Psoas muscle (tissue), 7 donors: ENCODE measurements at regions not wholly inside any gene's neighbourhood (a gene's known extent, or its start where the extent isn't known, plus 50 kb on each side); places are given as distances from the start of the nearest gene placed in this dataset.
"Not testable (repeated sequence)": the region's sequence is repeated elsewhere in the genome, so short reads cannot be mapped to it uniquely, and the experiment has no call there.

Experiments used
- ATAC-seq, 4 donors: fragments of 200-7000 bp; cut with Tn5 transposase; one replicate each; pipeline ENCODE4 v1.9.1; 2020; ENCODE audit warnings: moderate library complexity in 3 of 4, mild to moderate bottlenecking in 2 of 4
- DNase-seq, 2 donors: peaks; one replicate each; pipeline ENCODE4 v3.0.0-alpha.2; 2020
- H3K27ac ChIP-seq: fragments of 200-600 bp; one replicate; pipeline ENCODE4 v1.8.0; 2022
- H3K27me3 ChIP-seq, 3 donors: fragments of 200-600 bp in 1 of 3; one replicate each; pipeline versions ENCODE4 v1.6.1 to v1.8.0; 2013 to 2022; ENCODE audit warnings: low read length in 2 of 3, mild to moderate bottlenecking in 2 of 3, moderate library complexity in 1 of 3; ENCODE audit not compliant: insufficient read depth in 3 of 3
- H3K36me3 ChIP-seq, 2 donors: fragments of 200-600 bp in 1 of 2; one replicate each; pipeline versions ENCODE4 v1.6.1 to v1.8.0; 2013 to 2022; ENCODE audit warnings: low read depth in 1 of 2, mild to moderate bottlenecking in 1 of 2, moderate library complexity in 1 of 2; ENCODE audit not compliant: insufficient read depth in 1 of 2
- H3K4me1 ChIP-seq: fragments of 200-600 bp; one replicate; pipeline ENCODE4 v1.8.0; 2022
- H3K4me3 ChIP-seq: fragments of 200-600 bp; one replicate; pipeline ENCODE4 v1.8.0; 2022; ENCODE audit warnings: mild to moderate bottlenecking
- H3K9me3 ChIP-seq: fragments of 200-600 bp; one replicate; pipeline ENCODE4 v1.8.0; 2022
- whole genome bisulfite sequencing, 3 donors: extraction: QIAGEN DNeasy Blood & Tissue Kit; methylation state at CpG; one replicate each; pipeline versions ENCODE4 v1.1.6 to v1.1.7; 2013; 5-methylcytosine and 5-hydroxymethylcytosine counted together
- intact Hi-C, 2 donors: fragments of 100-400 bp; cut with DNase I; formaldehyde crosslinking; loops; one replicate each; pipeline versions ENCODE4 v1.11.0 to v1.14.2; 2022
- TF ChIP-seq, protein P1 (sequence below): fragments of 200-600 bp; IDR thresholded peaks from one replicate; pipeline ENCODE4 v1.8.0; 2022; ENCODE audit warnings: antibody characterized with exemption
- donor health status: healthy with polysubstance abuse.
- donor health status: DM: no; HTN: no; CAD: no; lungs with moderate emphysema.
- donor health status: Bipolar disorder and iron deficiency.
- donor health status: healthy.
- donor health status: DM: yes; HTN: yes; CAD: no.
- donor health status: DM: no; HTN: no; CAD: no.
- donor health status: DM: yes; HTN: yes; CAD: no.

DNA sequence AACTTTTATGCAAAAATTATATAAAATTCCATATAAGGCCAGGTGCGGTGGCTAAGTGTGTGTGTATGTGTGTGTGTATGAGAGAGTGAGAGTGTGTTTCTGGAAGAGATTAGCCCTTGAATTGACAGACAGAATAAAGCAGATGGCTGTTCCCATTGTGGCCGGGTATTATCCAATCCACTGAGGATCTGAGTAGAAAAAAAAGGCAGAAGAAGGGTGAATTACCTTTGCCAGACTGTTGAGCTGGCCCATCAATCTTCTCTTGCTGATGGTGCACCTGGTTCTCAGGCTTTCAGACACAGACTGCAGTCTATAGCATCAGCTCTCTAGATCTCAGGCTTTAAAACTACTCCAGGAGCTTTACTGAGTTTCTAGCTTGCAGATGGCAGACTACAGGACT is 92.2 kb upstream of the SLIT2 start:
- no peak overlapping the region for H3K27ac ChIP-seq
- 70 to 84% (median 81%) methylated on average over 2 of the region's 2 CpGs for WGBS, 3 donors
- H3K36me3 ChIP-seq, result no peaks in the 10 kb centered on the region
- no peaks in the 10 kb centered on the region for H3K4me1 ChIP-seq
- H3K27me3 ChIP-seq, result no peaks in the 10 kb centered on the region
- no peaks in the 10 kb centered on the region for H3K9me3 ChIP-seq
- no peak overlapping the region for H3K4me3 ChIP-seq
- ATAC-seq, result no peak
- TF ChIP-seq, protein P1, sequence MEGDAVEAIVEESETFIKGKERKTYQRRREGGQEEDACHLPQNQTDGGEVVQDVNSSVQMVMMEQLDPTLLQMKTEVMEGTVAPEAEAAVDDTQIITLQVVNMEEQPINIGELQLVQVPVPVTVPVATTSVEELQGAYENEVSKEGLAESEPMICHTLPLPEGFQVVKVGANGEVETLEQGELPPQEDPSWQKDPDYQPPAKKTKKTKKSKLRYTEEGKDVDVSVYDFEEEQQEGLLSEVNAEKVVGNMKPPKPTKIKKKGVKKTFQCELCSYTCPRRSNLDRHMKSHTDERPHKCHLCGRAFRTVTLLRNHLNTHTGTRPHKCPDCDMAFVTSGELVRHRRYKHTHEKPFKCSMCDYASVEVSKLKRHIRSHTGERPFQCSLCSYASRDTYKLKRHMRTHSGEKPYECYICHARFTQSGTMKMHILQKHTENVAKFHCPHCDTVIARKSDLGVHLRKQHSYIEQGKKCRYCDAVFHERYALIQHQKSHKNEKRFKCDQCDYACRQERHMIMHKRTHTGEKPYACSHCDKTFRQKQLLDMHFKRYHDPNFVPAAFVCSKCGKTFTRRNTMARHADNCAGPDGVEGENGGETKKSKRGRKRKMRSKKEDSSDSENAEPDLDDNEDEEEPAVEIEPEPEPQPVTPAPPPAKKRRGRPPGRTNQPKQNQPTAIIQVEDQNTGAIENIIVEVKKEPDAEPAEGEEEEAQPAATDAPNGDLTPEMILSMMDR, result no peak
- no peak for DNase-seq
- intact Hi-C loops, result no loop called here

DNA sequence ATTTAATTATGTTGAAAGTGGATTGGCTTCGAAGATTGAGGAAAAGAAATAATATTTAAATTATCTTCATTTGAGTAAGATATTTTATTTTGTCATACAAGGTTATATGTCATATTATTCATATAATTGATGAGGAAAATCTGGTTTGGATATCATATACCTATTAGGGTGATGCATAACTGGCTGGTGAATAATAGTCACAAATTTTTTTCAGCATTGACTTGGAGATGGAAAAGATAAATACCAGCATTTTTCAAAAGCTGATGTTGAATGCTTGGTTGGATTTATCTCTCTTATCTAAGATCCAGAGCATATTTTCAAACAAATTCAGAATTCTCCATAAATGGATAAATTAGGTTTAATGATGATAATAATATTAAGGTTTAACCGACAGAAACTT is 93.5 kb upstream of the SLIT2 start:
- Histone ChIP-seq H3K4me1 (no peaks in the 10 kb centered on the region), H3K27me3 (no peaks in the 10 kb centered on the region), H3K27ac (no peak overlapping the region), H3K4me3 (no peak overlapping the region), H3K9me3 (no peaks in the 10 kb centered on the region), H3K36me3 (no peaks in the 10 kb centered on the region)
- TF ChIP-seq, protein P1, result no peak
- 88 to 93% (median 88%) methylated on average over 2 of the region's 2 CpGs for WGBS, 3 donors
- intact Hi-C loops, result no loop called here
- DNase-seq (no peak), ATAC-seq (no peak)

DNA sequence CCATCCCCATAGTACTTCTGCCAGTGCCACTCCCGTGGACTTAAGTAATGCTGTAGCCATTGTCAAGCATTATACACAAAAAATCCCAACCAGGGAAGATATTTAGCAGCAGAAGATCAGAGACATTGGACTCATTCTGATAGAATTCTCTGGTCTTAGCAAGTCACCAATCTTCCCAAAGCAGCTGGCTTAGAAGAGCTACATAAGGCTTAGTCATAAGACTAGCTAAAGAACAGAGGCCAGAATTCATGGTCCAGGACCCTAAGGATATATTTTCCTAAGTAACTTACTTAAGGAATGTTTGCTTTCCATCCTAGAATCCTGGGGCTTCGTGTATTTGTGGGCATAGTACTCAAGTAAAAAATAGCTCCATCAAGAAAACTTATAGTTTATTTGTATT is 100.3 kb upstream of the SLIT2 start:
- WGBS, 3 donors, result 55 to 61% (median 58%) methylated on average over 2 of the region's 2 CpGs
- no peaks in the 10 kb centered on the region for H3K27me3 ChIP-seq
- no peaks in the 10 kb centered on the region for H3K36me3 ChIP-seq
- TF ChIP-seq, protein P1, result no peak
- intact Hi-C loops, result no loop called here
- ATAC-seq, result no peak
- no peak for DNase-seq
- no peaks in the 10 kb centered on the region for H3K4me1 ChIP-seq
- H3K27ac ChIP-seq, result no peak overlapping the region
- H3K9me3 ChIP-seq, result no peaks in the 10 kb centered on the region
- no peak overlapping the region for H3K4me3 ChIP-seq

DNA sequence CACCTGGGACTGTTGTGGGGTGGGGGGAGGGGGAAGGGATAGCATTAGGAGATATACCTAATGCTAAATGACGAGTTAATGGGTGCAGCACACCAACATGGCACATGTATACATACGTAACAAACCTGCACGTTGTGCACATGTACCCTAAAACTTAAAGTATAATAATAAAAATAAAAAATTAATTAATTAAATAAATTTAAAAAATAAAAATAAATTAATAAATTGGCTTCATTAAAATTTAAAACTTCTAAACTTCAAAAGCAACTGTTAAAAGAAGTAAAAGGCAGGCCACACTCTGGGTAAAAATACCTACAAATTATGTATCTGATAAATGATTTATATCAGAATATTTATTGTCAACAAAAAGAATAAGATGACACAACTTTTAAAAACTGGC is 102.6 kb upstream of the SLIT2 start:
- DNase-seq, intact Hi-C loops, H3K27ac ChIP-seq, H3K36me3 ChIP-seq, H3K9me3 ChIP-seq, H3K27me3 ChIP-seq, H3K4me1 ChIP-seq, H3K4me3 ChIP-seq, ATAC-seq: not testable (repeated sequence)
- 77 to 96% (median 89%) methylated on average over 2 to 3 of the region's 3 CpGs for WGBS, 3 donors

DNA sequence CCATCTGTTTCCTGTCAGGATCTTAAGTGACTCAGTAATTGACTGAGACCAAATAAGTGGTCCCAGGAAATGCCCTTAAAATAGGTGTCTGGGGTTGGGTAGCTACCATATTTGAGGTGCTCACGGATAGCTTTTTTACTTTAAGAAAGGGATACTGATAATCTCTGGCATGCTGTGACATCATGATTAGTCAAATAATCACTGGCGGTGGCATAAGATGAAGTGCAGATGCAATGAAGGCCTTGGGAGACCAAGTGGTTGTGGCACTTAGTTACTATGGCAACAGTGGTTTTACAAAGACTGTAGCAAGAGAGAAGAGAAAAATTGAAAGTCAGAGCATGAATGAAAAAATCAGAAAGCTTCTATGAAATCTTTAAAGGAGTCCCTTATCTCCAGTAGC is 114.5 kb upstream of the SLIT2 start:
- no peak overlapping the region for H3K27ac ChIP-seq

More for the DNA sequence above, 114.5 kb upstream of the SLIT2 start:
- Histone ChIP-seq H3K27me3 (no peaks in the 10 kb centered on the region), H3K9me3 (peaks cover 4% of the 10 kb centered on the region), H3K4me1 (no peaks in the 10 kb centered on the region), H3K4me3 (no peak overlapping the region), H3K36me3 (no peaks in the 10 kb centered on the region)
- ATAC-seq (no peak), DNase-seq (no peak)
- TF ChIP-seq, protein P1, result no peak
- intact Hi-C loops, result no loop called here
- WGBS, 3 donors, result 76 to 88% (median 87%) methylated on average over 2 of the region's 2 CpGs
